GM18867 (cell line): ENCODE measurements at regions not wholly inside any gene's neighbourhood (a gene's known extent, or its start where the extent isn't known, plus 50 kb on each side); places are given as distances from the start of the nearest gene placed in this dataset.

ENCODE experiments used
- ATAC-seq: cut with Tn5 transposase; IDR thresholded peaks from one replicate; pipeline ENCODE4 v1.9.1; 2021; ENCODE audit warnings: mild to moderate bottlenecking, moderate library complexity; ENCODE audit not compliant: unreplicated experiment

DNA sequence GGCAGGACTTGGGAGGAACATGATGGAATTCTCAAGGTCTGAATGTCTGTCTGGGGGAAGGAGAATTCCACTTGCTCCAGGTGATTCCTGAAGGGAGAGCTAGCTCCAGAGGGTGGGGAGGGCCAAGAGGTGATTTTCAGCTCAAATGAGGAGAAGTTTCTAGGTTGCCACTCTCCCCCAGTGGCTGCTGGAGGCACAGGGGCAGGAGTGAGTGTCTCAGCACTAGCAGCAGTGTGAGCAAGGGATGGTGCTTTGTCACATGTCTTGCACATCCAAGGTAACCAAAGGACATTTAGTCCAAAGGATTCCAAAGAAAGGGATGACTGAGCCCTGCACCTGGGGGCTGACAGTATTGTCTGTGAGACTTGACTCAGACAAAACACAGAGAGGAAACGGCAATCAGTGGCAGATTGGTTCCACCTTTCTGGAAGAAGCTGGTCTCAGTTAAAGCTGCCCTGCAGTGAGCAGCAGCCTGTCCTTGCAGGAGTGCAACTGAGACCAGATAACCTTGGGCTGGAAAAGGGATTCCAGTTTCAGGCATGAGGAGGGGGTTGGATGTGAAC lies 51.2 kb upstream of the PCBD1 start:
- ATAC-seq: no peak

DNA sequence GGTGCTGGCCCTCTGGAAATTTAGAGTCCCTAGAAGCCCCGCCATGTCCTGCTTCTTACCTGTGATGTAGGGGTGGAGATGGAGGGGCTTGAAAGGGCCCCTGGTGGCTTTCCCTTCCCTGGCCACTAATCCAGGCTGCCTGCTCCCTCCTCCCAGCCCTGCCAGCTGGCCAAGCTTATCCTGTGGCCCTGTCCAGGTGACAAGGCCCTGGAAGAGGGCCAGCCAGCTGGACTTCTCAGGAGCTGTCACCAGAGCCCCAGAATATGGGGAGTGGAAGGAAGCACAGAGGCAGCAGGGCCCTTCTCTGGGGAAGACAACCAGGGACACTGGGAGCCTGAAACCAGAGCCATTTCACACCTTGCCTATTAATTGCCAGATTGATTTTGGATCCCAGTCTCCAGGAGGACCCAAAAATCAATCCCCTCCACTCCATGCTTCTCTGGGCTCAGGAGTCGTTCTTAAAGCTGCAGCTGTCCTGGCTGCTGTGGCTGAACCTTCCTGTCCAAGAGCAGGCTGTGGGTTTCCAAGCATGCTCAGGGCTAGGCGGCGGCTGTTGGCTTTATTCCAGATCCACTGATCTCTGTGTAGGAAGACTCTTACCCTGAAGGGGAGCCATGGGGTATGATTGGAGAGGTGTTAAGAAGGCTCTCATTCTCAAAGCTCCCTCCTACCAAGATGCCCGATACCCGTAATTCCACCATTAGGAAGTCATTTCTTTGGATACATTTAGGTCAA lies 52.6 kb upstream of the PCBD1 start:
- no peak for ATAC-seq

DNA sequence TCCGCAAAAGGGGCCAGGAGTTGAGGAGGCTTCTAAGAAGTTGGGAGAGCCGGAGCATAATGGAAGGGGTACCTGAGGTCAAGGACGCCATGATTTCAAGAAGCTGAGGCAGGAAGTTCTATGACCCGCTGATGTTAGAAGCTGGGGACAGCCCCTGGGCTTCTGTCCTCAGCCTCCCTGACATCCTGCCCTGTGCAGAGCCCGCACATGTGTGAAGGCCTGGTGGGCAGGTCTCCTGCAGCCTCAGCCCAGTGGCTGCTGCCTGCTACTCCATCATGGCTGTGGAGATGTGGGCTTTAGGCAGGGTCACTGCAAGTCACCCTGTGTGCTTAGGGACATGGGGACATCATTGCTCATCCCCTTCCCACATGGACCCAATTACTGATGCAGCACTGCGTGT lies 53.8 kb upstream of the PCBD1 start:
- no peak for ATAC-seq

DNA sequence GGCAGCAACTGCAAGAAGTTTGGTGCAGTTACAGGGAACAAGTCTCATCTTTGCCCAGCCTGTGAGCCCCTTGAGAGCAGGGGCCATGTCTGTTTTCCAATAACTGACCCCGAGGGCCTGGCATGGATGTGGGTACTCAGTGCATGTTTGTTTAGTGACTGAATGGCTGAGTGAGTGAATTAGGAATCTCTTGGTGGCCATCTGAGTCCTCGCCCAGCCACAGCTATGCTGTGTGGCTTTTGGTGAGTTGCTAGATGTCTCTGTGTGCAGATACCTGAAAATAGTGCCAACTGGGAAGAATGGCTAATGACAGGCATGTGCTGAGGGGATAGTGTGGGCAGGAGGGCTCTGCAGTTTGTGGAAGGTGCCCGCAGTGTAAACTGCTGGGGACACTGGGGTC lies 54.4 kb upstream of the PCBD1 start:
- no peak for ATAC-seq

DNA sequence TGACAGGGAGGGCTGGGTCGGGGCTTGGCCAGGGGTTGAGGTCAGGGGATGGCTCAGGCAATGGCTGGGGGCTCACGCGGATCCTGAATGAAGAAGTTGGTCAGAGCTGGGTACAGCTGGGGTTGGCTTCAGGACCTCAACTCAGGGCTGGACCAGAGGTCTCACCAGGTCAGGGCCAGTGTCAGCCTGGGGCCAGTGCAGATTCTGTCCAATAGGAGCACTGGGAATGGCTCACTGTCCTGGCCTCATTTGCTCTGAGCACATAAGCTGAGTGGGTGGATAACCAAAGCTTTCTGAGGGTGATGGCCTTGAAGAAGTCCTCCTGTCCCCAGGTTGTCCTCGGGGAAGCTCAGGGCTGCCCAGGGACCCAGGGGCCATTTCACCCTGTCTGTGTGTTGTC lies 54.9 kb upstream of the PCBD1 start:
- no peak for ATAC-seq

DNA sequence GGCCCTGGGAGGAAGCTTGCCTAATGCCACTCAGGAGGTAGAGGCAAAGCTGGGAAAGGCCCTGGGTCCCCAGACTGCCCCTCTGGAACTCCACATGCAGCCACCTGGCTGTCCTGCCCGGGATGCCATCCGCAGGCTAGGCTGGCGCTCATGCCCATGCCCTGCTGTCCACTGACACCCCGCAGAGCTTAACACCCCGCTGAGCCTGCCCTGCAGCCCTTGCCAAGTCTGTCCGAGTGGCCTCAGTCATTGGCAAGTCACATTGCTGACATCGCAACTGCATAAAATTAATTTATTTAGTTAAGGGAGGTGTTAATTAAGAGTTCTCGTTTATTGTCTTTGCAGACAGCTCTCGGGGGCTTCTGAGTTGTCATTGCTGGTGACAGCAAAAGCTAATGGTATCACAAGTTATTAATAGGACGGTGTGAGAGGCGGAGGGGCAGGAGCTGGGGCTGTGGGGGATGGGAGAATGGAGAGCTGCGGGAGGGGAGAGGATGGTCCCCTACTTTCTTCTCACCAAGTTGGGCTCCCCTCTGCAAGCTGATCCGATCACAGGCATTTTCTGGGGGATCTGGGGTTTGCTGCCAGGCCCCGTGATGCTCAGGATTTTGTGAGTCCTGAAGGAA lies 55.6 kb upstream of the PCBD1 start:
- no peak for ATAC-seq

DNA sequence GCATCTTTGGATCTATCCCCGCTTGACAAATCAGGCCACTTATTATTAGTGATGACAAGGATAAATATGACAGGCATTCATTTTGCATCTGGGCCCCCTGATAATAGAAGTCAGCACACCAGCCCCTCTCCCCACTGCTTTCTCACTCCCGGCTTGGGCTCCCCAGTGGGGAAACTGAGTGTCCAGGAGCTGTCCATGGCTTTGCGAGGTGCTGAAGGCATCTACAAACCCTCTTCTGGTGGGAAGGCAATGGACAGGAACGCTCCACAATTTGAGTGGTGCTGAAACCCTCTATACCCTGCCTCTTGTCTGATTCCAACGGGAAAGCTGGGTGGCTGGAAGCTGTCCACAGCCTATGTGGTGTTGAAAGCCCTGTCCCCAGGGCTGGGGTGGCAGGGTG lies 61.7 kb upstream of the PCBD1 start:
- ATAC-seq: no peak

DNA sequence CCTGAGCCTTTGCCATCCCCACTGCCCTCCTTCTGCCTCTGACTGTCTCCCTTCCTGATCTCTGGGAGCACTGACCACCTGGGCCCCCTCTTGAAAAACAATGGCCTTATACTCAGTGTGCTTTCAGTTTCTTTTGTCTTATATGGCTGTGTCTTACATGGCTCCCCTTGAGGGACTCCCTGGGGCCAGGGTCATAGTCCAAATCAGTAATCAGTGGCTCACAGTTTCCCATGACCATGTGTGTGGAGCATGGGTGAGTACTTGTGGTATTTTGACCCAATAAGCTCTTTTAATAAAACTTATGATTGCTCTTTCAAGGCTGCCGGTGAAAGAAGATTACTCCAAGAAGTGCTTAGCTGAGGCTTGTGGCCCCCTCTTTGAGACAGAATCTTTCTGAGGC lies 62.4 kb upstream of the PCBD1 start:
- no peak for ATAC-seq

DNA sequence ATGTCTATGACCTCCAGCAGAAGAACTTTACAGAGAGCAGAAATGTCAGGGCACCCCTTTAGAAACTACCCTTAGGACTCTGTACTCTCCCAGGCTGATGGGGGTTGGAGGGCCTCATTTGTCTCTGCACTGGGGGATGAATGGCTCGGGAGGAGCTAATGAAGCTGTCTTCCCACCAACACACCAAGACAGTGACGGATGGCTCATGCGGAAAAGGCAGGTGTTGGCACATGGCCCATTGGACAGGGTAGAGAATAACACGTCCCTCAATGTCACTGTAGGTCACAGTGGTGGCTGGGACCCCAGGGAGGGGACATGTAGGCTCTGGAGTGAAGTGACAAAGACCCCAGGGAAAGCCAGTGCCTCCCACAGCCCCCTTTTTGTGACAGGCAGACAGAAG lies 64.0 kb upstream of the PCBD1 start:
- ATAC-seq: no peak

DNA sequence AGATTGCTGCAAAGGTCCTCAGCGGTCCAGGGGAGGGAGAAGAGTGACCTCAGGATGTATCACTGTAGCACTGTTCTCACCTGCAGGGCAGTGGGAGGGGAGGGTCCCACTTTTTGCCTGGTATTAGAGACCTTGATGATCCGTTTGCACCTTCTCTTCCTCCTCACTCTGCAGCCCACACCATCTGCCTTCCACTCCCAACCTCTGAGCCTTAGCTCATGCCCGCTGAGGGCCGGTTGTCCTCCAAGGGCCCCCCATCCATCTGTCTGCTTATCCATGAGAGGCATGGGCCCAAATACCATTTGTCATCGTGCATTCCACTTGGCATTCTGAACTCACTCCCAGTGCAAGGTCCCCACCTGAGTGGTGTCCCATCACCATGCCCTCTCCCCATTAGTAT lies 64.6 kb upstream of the PCBD1 start:
- no peak for ATAC-seq

DNA sequence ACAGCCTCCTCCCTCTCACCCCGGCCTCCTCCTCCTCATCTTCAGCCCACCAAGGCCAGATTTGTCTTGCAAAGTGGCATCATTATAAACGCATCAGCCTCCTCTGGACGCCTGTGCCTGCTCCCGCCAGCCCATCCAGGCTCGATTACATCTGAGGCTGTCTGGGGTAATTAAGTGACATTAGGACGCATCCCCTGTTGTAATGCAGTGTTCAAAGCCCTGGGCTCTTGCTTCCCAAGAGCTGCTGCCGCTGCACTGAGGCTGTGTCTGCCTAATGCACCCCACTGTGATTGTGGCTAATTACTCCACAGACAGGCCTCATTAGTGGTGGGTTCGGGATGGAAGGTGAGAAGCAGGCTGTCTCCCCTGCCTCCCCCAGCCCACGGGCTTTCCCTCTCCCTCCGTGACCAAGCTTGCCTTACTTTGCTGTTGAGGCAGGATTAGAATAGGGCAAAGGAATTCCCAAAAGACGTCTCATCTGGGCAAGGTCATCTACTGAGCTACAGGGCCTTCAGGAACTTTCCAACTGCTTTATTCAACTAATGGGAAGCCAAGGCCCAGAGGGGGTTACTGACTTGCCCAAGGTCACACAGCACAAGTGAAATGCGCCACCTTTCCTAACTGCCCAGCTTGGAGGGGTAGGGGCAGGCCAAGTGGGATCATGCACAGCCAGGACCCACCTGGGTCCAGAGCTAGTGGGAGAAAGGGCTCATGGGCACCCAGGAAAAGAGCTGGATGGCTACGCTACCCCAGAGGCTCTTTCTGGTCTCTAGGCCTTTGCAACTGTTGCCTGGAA lies 66.2 kb upstream of the PCBD1 start:
- ATAC-seq: no peak

DNA sequence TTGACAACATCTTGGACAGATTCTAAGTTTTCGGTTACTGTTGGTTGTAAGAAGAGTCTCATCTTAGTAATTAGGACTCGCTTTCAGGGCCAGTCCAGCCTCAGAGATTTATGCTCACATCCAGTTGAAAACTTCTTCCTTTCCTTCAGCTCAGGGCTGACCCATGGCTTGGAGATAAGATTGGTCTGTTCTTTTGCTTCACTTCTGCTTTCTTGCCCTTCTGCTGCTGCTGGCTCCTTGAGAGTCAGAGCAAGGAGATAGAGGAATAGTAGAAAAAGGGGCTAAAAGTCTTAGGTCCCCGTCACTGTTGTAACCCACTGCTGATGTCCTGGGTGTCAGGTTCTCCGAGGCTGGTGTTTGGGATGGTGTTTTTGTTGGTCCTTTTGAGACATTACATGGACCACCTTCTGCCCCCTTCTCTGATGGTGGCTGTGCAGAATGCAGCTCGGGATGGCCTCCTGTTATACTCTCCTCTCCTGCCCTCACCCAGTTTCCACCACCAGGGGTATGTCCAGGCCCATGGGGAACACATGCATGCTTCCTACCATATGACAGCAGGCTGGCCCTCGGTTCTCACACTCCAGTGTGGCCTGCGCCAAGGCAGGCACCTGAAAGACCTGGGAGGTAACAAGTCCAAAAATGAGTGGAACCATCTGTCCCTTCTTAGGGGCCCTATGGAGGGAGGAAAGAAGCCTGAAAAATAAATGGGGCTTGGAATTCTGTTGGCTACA lies 67.8 kb upstream of the PCBD1 start:
- ATAC-seq: no peak

DNA sequence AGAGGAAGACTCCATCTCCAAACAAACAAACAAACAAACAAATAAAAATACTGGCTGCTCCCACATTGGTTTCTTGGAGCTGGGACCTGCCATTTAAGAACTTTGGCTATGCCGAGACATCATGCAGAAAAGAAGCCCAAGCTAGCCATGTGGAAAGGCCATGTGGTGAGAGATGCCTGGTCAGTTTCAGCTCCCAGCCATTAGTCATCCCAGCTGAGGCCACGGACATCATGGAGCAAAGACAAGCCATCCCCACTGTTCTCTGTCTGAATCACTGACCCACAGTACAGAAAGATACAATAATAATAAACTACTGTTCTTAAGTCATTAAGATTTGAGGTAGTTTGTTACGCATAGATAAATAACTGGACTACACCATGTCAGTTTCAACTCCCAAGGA lies 70.0 kb upstream of the PCBD1 start:
- ATAC-seq: no peak

DNA sequence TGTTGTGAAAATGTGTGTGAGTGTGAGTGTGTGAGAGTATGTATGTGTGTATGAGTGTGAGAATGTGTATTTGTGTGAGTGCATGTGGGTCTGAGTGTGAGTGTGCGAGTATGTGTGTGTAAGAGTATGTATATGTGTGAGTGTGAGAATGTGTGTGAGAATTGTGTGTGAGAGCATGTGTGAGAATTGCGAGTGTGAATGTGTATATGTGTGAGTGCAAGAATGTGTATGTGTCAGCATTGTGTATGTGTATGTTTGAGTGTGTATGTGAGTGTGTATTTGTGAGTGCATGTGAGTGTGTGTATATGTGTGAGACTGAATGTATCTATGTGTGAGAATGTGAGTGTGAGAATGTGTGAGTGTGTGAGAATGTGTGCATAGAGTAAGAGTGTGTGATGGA lies 72.0 kb upstream of the PCBD1 start:
- no peak for ATAC-seq

DNA sequence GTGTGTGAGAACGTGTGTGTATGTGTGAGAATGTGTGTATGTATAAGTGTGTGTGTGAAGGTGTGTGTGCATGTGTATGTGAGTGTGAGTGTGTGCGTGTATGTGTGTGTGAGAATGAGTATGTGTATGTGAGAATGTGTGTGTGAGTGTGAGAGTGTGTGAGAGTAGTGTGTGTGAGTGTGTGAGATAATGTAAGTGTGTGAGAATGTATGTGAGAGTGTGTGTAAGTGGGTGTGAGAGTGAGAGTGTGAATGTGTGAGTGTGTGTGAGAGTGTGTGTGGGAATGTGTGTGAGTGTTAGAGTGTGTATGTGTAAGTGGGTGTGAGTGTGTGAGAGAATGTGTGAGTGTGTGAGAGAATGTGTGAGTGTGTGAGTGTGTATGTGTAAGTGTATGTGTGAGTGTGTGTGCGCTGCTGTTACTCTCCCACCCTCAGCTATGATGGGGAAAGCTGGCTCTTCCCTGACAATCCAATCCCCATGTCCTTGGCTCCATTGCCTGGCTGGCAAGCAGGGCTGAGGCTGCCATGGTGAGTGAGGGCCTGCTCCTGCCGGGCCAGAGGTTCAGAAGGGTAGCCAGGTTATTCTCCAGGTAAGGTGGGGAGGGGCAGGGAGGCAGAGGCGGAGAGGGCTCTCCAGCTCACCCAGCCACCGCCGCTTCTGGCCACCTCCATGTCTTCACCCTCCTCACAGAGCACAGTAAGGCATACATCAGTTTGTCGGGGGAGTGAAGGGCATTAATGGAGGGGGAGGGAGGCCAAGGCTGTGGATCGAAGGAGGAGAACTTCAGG lies 72.6 kb upstream of the PCBD1 start:
- no peak for ATAC-seq

DNA sequence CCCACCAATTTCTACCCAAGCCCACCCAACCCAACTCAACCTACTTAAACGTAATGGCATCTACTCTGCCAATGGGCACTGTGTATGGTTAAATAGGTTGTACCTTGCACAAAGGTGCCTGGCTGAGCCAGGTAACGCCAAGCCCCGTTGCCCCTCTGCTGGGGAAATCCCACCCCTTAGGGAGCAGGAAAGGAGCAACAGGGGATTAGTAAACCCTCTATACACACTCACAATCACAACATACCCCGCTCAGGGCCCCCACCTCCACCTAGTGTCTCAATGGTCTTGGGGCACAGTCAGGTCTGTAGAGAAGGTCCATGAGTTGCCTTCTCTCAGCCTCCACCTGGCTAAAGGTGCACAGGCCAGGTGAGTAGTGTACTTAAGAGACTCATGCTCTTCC lies 74.3 kb upstream of the PCBD1 start:
- ATAC-seq: no peak

DNA sequence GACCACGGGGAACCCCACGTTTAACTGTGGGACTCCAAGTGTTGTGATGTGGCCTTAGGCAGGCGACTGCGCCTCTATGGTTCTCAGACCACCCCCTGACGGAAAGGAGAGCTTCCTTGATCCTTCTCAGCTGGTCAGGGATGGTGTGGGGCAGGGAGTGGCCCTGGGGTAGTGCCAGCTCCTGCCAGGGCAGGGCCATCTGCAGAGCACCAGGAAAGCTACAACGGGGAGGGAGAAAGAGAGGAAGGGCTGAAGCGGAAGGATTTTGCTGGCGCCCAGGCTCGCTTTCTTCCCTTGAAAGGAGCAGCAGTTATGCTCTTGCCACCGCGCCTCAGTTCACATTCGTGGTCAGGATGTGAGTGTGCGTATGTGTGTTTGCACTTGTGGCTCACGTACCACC lies 74.9 kb upstream of the PCBD1 start:
- no peak for ATAC-seq

DNA sequence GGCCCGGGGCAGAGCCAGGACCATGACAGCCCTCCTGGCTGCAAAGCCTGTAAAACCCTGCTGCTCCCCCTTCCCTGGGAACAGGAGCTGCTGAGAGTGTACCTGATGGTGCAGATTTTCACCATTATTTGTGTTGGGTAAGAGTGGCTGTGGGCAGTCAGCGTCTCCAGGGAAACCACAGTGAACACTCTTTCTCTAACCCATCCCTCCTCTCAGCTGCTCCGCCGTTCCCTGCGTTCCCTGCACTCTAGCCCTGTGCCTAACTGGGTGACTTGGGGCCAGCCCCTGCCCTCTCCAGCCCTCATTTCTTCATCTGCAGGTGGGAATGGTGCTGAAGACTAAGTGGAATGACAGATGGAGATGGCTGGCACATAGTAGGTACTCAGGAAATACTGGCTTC lies 75.9 kb upstream of the PCBD1 start:
- no peak for ATAC-seq

DNA sequence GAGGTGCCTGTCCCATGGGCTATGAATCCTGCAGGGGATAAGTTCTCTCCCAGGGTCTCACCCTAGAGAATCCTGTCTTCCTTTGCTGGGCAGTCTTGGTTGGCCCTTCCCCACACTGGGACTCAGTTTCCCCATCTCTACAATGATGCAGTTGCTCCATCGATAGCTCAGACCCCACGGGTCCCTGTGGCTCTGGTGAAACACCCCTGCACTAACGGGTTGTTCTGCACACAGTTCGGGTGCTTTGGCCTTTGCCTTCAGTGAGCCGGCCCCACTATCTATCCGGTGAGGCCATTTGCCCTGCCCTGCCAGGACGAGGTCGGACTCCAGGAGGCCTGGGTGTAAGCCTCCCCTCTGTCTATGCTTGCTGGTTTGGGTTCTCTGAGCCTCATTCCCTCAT lies 76.5 kb upstream of the PCBD1 start:
- ATAC-seq: no peak

DNA sequence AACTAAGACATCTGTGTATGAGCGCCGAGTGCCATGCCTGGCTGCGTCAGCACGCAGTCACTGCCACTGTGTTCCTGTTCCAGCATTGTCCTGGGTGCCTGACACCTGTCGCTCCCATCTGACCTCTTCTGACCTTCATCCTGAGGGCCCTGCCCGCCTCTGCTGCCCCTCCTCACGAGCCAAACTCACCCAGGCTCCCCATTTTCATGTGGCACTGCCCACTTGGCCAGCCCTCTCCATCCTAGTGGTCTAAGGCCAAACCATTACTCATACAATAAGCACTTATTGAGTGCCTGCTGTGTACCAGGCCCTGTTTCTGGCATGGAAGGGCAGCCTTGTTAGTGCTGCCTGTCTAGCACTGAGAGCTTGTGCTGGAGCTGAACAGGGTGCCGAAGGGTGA lies 77.2 kb upstream of the PCBD1 start:
- ATAC-seq: no peak
